ENCODE measurements at regions not wholly inside any gene's neighbourhood (a gene's known extent, or its start where the extent isn't known, plus 50 kb on each side); places are given as distances from the start of the nearest gene placed in this dataset.

DNA sequence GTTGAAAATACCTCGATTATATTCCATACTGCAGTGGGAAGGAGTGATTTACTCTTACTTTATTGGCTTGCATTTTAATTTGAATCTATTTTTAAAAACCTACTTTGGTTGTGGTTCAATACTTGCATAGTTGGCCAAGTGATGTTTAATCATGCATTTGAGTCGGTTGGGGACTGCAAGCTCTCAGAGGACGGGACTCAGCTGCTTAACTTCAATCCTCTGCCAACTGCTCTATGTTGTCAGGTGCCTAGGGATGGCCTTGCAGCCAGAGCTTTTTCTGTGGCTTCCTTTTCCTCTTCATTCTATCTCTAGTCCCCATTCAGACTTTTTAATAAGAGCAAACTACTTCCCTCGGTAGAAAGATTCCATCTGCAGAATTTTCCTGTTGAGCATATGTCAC lies 53.4 kb upstream of the KRR1 start:
- DNase-seq (ENCODE audit: low read depth in 2 of 2): no peak

- no peak for DNase-seq (ENCODE audit: low read depth in 2 of 2)
Observed at GRCh38 chr12:75564398-75564797, 53.0 kb upstream of the KRR1 start.

DNA sequence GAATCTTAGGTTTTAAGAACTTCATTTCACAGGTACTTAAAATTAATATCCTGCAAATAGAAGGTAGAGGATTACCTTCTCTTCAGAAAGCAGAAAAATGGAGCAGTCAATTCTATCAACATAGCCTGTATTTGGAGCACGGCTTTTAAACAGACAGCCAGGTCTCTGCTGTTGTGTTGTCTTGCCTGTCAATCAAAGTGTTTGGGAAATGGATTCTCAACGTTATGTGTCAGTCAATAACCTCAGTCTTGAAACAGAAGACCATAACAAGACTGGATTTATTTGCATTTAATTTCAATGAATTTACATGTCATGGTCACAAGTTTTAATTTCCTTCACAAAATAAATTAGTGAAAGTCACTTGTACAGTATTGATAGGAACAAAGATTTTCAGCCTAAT lies 51.9 kb upstream of the KRR1 start:
- no peak for DNase-seq (ENCODE audit: low read depth in 2 of 2)

GRCh38 chr12:75561921-75562320 lies 50.5 kb upstream of the KRR1 start:
- DNase-seq (ENCODE audit: low read depth in 2 of 2): no peak

Measured in fibroblast of skin of left biceps (primary cell).